Thoracic aorta (tissue), 2 donors: ENCODE measurements at regions not wholly inside any gene's neighbourhood (a gene's known extent, or its start where the extent isn't known, plus 50 kb on each side); places are given as distances from the start of the nearest gene placed in this dataset.

ENCODE experiments used
- ATAC-seq: fragments of 150-250 bp; one replicate; pipeline ENCODE4 v1.8.0; 2017; ENCODE audit warnings: low read depth; ENCODE audit not compliant: insufficient number of reproducible peaks, low FRiP score
- DNase-seq: peaks from one replicate; pipeline ENCODE4 v3.0.0-alpha.2; 2020; ENCODE audit warnings: low spot score
- H3K27ac ChIP-seq, 2 donors: fragments of 200-600 bp; sonication (generic); 1 replicate in 1 of 2; 2 replicates in 1 of 2; pipeline ENCODE4 v1.5.1; 2016; ENCODE audit warnings: mild to moderate bottlenecking in 2 of 2, moderate library complexity in 2 of 2
- H3K27me3 ChIP-seq: fragments of 200-600 bp; sonication (generic); replicated peaks from 2 replicates; pipeline ENCODE4 v1.6.0; 2016; ENCODE audit warnings: mild to moderate bottlenecking; ENCODE audit not compliant: insufficient read depth
- H3K36me3 ChIP-seq: fragments of 200-600 bp; sonication (generic); one replicate; pipeline ENCODE4 v1.5.1; 2016
- H3K4me1 ChIP-seq, 2 donors: fragments of 200-600 bp; sonication (generic); 1 replicate in 1 of 2; 2 replicates in 1 of 2; pipeline versions ENCODE4 v1.5.1 to v1.6.0; 2016; ENCODE audit warnings: low read depth in 2 of 2, mild to moderate bottlenecking in 1 of 2; ENCODE audit not compliant: control insufficient read depth in 1 of 2
- H3K4me3 ChIP-seq: fragments of 200-600 bp; sonication (generic); 2 replicates; pipeline ENCODE4 v1.5.1; 2016; ENCODE audit warnings: mild to moderate bottlenecking
- H3K9me3 ChIP-seq: fragments of 200-600 bp; sonication (generic); 2 replicates; pipeline ENCODE4 v1.5.1; 2016
- TF ChIP-seq, protein P1 (sequence below): fragments of 200-600 bp; sonication (generic); IDR thresholded peaks from one replicate; pipeline ENCODE4 v1.5.1; 2019; ENCODE audit warnings: antibody characterized with exemption

DNA sequence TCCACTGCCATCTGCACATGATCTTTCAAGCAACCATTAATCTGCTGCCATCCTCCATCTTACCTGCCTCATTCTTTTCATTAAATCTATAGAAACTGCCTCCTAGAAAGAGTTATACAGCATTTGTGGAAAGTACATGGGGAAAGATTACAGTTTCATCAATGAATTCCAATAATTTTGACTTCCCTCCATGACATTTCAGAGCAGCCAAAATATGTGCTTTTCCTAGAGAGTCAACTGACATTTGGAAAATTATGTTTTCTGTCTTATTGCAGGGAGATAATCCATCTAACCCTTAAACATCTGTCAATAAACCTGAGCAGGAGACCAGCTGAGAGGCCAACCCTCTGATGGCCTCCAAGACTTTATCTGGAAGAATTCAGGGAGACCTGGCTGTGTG, 147.0 kb upstream of the CDH5 start:
- DNase-seq (no peak), ATAC-seq (no peak)
- H3K36me3 ChIP-seq = no peaks in the 10 kb centered on the region
- peaks cover 0 to 9% of the 10 kb centered on the region in 2 donors for H3K4me1 ChIP-seq
- TF ChIP-seq, protein P1, sequence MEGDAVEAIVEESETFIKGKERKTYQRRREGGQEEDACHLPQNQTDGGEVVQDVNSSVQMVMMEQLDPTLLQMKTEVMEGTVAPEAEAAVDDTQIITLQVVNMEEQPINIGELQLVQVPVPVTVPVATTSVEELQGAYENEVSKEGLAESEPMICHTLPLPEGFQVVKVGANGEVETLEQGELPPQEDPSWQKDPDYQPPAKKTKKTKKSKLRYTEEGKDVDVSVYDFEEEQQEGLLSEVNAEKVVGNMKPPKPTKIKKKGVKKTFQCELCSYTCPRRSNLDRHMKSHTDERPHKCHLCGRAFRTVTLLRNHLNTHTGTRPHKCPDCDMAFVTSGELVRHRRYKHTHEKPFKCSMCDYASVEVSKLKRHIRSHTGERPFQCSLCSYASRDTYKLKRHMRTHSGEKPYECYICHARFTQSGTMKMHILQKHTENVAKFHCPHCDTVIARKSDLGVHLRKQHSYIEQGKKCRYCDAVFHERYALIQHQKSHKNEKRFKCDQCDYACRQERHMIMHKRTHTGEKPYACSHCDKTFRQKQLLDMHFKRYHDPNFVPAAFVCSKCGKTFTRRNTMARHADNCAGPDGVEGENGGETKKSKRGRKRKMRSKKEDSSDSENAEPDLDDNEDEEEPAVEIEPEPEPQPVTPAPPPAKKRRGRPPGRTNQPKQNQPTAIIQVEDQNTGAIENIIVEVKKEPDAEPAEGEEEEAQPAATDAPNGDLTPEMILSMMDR = no peak
- H3K9me3 ChIP-seq = no peaks in the 10 kb centered on the region
- no peaks in the 10 kb centered on the region for H3K27me3 ChIP-seq
- H3K4me3 ChIP-seq = no peak overlapping the region
- H3K27ac ChIP-seq = no peak overlapping the region

DNA sequence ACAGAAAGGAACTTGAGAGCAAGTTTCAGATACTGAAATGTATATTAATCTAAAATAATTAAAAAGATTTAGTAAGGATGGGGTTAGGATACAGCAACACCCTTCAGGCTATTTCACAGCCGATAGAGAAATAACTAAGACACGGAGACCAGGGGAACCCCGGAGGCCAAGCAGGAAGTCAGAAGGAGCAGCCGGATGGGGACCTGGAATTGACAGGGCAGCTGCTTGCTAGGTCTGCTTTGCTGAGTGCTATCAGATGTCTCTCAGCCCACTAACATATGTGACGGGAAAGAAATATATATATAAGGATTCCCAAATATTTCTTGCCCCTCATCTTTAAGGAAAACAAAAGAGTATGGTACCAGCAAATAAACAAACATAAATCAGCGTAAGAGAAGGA, 154.1 kb upstream of the CDH5 start:
- no peak for DNase-seq
- TF ChIP-seq, protein P1 = no peak
- Histone ChIP-seq H3K4me1 (no peaks in the 10 kb centered on the region), H3K36me3 (no peaks in the 10 kb centered on the region), H3K27ac (no peak overlapping the region), H3K9me3 (no peaks in the 10 kb centered on the region), H3K4me3 (no peak overlapping the region), H3K27me3 (no peaks in the 10 kb centered on the region)
- no peak for ATAC-seq

DNA sequence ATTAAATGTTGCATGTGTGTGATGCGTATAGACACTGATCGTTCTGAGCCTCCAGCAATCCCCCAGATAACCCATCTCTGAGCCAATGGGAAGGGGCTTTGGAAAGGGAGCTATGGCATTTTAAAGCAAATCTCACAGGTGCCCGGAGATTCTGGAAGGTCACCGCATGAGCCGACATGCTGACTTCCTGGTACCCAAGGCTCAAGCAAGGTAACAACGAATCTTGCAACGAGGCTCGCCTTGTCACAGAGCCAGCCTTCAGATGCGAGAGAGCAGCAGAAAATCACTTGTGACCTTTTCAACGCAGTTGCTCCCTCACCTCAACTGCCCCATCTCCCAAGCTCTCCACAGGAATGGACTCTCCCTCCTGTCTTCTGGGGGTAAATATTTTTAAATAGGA, 154.8 kb upstream of the CDH5 start:
- Histone ChIP-seq H3K4me1 (no peaks in the 10 kb centered on the region), H3K27me3 (no peaks in the 10 kb centered on the region), H3K9me3 (no peaks in the 10 kb centered on the region), H3K36me3 (no peaks in the 10 kb centered on the region), H3K4me3 (no peak overlapping the region), H3K27ac (no peak overlapping the region)
- no peak for DNase-seq
- ATAC-seq = no peak
- TF ChIP-seq, protein P1 = no peak

DNA sequence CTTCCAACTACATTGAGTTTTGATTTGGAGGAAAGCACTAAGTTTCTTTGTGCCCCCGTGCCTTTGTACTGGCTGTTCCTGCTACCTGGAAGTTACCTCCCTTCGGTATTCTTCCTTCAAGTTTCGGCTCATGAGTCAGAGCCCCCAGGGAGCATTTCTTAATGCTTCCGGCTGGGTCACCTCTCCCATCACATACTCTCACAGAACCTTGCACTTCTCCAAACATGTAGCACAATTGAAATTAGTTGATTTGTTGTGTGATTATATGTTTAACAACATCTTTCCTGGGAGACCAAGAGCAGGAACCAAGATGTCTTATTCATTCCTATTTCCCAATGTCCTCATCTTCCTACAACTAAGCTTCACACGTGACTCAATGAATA, 158.6 kb upstream of the CDH5 start:
- Histone ChIP-seq H3K9me3 (no peaks in the 10 kb centered on the region), H3K27ac (no peak overlapping the region), H3K36me3 (no peaks in the 10 kb centered on the region), H3K4me3 (no peak overlapping the region), H3K4me1 (no peaks in the 10 kb centered on the region), H3K27me3 (no peaks in the 10 kb centered on the region)
- TF ChIP-seq, protein P1 = no peak
- no peak for DNase-seq
- no peak for ATAC-seq

DNA sequence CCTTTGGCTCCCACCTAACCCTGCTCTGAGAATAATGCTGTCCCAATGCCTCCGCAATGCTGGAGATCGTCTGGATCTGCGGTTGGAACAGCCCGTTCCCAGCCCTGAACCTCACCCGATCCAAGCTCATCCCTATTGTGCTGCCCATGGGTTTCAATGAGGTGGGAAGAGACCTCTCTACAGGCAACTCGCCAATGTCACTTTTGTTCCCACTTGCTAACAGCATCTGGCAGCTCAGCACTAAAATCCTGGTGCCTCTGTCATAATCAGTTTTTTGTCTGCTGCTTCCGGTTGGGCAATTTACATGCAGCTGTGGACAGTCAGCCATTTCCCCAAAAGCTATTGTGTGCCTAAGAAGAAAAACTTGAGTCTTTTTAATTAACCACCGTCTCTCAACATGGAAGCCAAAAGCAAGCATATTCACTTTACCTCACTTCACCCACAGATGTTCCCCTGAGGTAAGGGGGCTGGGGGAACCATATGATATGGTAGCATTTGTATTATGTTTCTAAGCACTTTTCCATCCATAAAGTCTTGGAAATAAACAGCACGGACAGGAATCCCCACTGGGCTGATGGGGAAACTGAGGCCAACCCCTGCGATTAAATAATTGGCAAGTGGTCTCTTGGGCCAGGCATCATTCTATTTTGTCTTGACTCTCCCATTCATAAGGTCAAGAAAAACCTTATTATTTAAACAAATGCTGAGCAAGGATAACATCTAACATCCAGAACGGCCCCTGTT, 159.2 kb upstream of the CDH5 start:
- no peaks in the 10 kb centered on the region for H3K9me3 ChIP-seq
- DNase-seq = no peak
- no peak overlapping the region for H3K27ac ChIP-seq
- H3K4me1 ChIP-seq = no peaks in the 10 kb centered on the region
- TF ChIP-seq, protein P1 = no peak
- no peak for ATAC-seq
- no peaks in the 10 kb centered on the region for H3K36me3 ChIP-seq
- no peaks in the 10 kb centered on the region for H3K27me3 ChIP-seq
- H3K4me3 ChIP-seq = no peak overlapping the region
